Erythroblast (primary cell): ENCODE measurements at regions not wholly inside any gene's neighbourhood (a gene's known extent, or its start where the extent isn't known, plus 50 kb on each side); places are given as distances from the start of the nearest gene placed in this dataset.

Experiments
- GATA1 ChIP-seq: IDR thresholded peaks from 2 replicates; pipeline ENCODE4 v1.6.1; 2011; ENCODE audit warnings: low read depth, mild to moderate bottlenecking, control low read depth, low read length, moderate library complexity
- POLR2A ChIP-seq: IDR thresholded peaks from 2 replicates; pipeline ENCODE4 v1.6.1; 2011; ENCODE audit warnings: mild to moderate bottlenecking, low read length

- TF ChIP-seq POLR2A (no peak), GATA1 (no peak)
These were observed 88.4 kb downstream of the POLR1F start for GRCh38 chr7:19620470-19620869.
